ENCODE measurements at regions not wholly inside any gene's neighbourhood (a gene's known extent, or its start where the extent isn't known, plus 50 kb on each side); places are given as distances from the start of the nearest gene placed in this dataset.
"Not testable (repeated sequence)": the region's sequence is repeated elsewhere in the genome, so short reads cannot be mapped to it uniquely, and the experiment has no call there.

- DNase-seq = not testable (repeated sequence)
Measured at GRCh38 chrX:3881255-3881895, 167.9 kb upstream of the PRKX start.

GRCh38 chrX:3876393-3876792, 162.9 kb upstream of the PRKX start:
- DNase-seq = not testable (repeated sequence)

- DNase-seq = not testable (repeated sequence)
Measured at GRCh38 chrX:3875638-3876037, 162.2 kb upstream of the PRKX start.

- not testable (repeated sequence) for DNase-seq
Measured at GRCh38 chrX:3872226-3872879, 158.9 kb upstream of the PRKX start.

GRCh38 chrX:3867067-3867831, 153.8 kb upstream of the PRKX start:
- DNase-seq = not testable (repeated sequence)

GRCh38 chrX:3858332-3858731, 144.9 kb upstream of the PRKX start:
- DNase-seq = not testable (repeated sequence)

GRCh38 chrX:3843522-3844145, 130.2 kb upstream of the PRKX start:
- DNase-seq = not testable (repeated sequence)

GRCh38 chrX:3842822-3843521, 129.5 kb upstream of the PRKX start:
- DNase-seq = peak; percentile 0

GRCh38 chrX:3838754-3839153, 125.3 kb upstream of the PRKX start:
- DNase-seq = not testable (repeated sequence)

GRCh38 chrX:3837958-3838643, 124.7 kb upstream of the PRKX start:
- not testable (repeated sequence) for DNase-seq

- DNase-seq = not testable (repeated sequence)
Measured at GRCh38 chrX:3837211-3837610, 123.8 kb upstream of the PRKX start.

GRCh38 chrX:3833761-3834542, 120.5 kb upstream of the PRKX start:
- not testable (repeated sequence) for DNase-seq

GRCh38 chrX:3830020-3830419, 116.6 kb upstream of the PRKX start:
- DNase-seq = not testable (repeated sequence)

GRCh38 chrX:3829041-3829531, 115.6 kb upstream of the PRKX start:
- DNase-seq = not testable (repeated sequence)

- not testable (repeated sequence) for DNase-seq
Measured at GRCh38 chrX:3828378-3829040, 115.1 kb upstream of the PRKX start.

- not testable (repeated sequence) for DNase-seq
Measured at GRCh38 chrX:3824008-3824407, 110.6 kb upstream of the PRKX start.

GRCh38 chrX:3820167-3820566, 106.7 kb upstream of the PRKX start:
- DNase-seq = no peak

GRCh38 chrX:3817480-3817879, 104.0 kb upstream of the PRKX start:
- not testable (repeated sequence) for DNase-seq

GRCh38 chrX:3815896-3816664, 102.6 kb upstream of the PRKX start:
- DNase-seq = peak; percentile 36

All from NCI-H510A treated with DMSO at 0.1 percent for 48 hours (cell line).